Right lobe of liver (tissue), 4 donors: ENCODE measurements at regions not wholly inside any gene's neighbourhood (a gene's known extent, or its start where the extent isn't known, plus 50 kb on each side); places are given as distances from the start of the nearest gene placed in this dataset.

Experiments used
- CTCF ChIP-seq, 4 donors: fragments of 200-600 bp in 3 of 4; fragments of 450-650 bp in 1 of 4; IDR thresholded peaks; one replicate each; pipeline versions ENCODE4 v1.5.1 to v1.8.0; 2016 to 2022; ENCODE audit warnings: antibody characterized with exemption in 4 of 4, mild to moderate bottlenecking in 2 of 4
- POLR2A ChIP-seq: fragments of 450-650 bp; IDR thresholded peaks from one replicate; pipeline ENCODE4 v1.6.1; 2017; ENCODE audit warnings: antibody characterized with exemption, mild to moderate bottlenecking
- donor health status: DM: no; HTN: no; CAD: no.
- donor health status: DM: no; HTN: no; CAD: no.
- donor health status: DM: no; HTN: yes; CAD: no.

DNA sequence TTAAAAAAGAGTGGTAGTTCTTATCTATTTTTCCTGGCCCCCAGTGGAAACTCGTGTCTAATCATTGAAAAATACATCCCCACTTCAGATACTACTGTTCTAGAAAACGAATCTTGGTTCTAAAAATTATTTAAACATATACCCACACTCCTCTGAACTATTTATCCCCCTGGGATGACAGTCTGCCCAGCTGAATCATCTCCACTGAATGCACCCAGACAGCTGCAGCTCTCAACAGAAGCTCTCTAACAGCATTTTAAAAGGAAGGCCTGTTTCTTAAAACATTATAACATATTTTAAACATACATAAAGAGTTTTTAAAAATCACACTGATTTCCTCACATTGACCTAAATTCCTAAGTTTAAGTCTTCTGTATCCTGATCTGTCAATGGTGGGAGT lies 544.6 kb upstream of the PHF14 start:
- TF ChIP-seq CTCF (IDR thresholded peaks at IDR 0.05) (no peak), POLR2A (no peak)
